H9 (cell line): ENCODE measurements at regions not wholly inside any gene's neighbourhood (a gene's known extent, or its start where the extent isn't known, plus 50 kb on each side); places are given as distances from the start of the nearest gene placed in this dataset.

Source experiments
- DNase-seq: peaks from one replicate; pipeline ENCODE4 v3.0.0-alpha.2; 2017
- H2AFZ ChIP-seq: one replicate; pipeline ENCODE4 v1.6.1; 2013; ENCODE audit warnings: mild to moderate bottlenecking, low read length, control low read depth, moderate library complexity
- H2AK5ac ChIP-seq: 2 replicates; pipeline ENCODE4 v1.6.1; 2013; ENCODE audit warnings: low read length, control low read depth, mixed read lengths; ENCODE audit not compliant: insufficient read length
- H2BK120ac ChIP-seq: one replicate; pipeline ENCODE4 v1.6.1; 2013; ENCODE audit warnings: low read depth, mild to moderate bottlenecking, low read length, control low read depth, inconsistent platforms; ENCODE audit not compliant: poor library complexity, severe bottlenecking
- H2BK12ac ChIP-seq: 2 replicates; pipeline ENCODE4 v1.6.1; 2013; ENCODE audit warnings: low read length, control low read depth, mixed read lengths, low read depth; ENCODE audit not compliant: insufficient read length
- H2BK15ac ChIP-seq: 2 replicates; pipeline ENCODE4 v1.6.1; 2013; ENCODE audit warnings: low read depth, low read length, control low read depth
- H2BK20ac ChIP-seq: one replicate; pipeline ENCODE4 v1.6.1; 2013; ENCODE audit warnings: low read depth, mild to moderate bottlenecking, low read length, control low read depth, inconsistent platforms; ENCODE audit not compliant: poor library complexity, severe bottlenecking
- H2BK5ac ChIP-seq: 2 replicates; pipeline ENCODE4 v1.6.1; 2013; ENCODE audit warnings: low read length, control low read depth, mixed read lengths; ENCODE audit not compliant: insufficient read length
- H3K14ac ChIP-seq: 2 replicates; pipeline ENCODE4 v1.6.1; 2013; ENCODE audit warnings: low read length, control low read depth; ENCODE audit not compliant: insufficient read depth
- H3K18ac ChIP-seq: 2 replicates; pipeline ENCODE4 v1.6.1; 2013; ENCODE audit warnings: low read depth, mild to moderate bottlenecking, mixed read lengths, low read length, control low read depth; ENCODE audit not compliant: insufficient read length
- H3K23ac ChIP-seq: 2 replicates; pipeline ENCODE4 v1.6.1; 2013; ENCODE audit warnings: low read length, control low read depth, mixed read lengths, low read depth; ENCODE audit not compliant: insufficient read length
- H3K23me2 ChIP-seq: 2 replicates; pipeline ENCODE4 v1.6.1; 2013; ENCODE audit warnings: low read depth, mild to moderate bottlenecking, mixed read lengths, low read length, control low read depth; ENCODE audit not compliant: insufficient read length, poor library complexity, severe bottlenecking
- H3K27ac ChIP-seq: 2 replicates; pipeline ENCODE4 v1.5.1; 2013; ENCODE audit warnings: low read length, control low read depth, mixed read lengths, low read depth; ENCODE audit not compliant: insufficient read length
- H3K27me3 ChIP-seq: 2 replicates; pipeline ENCODE4 v1.6.1; 2013; ENCODE audit warnings: low read length, control low read depth, inconsistent platforms; ENCODE audit not compliant: insufficient read depth
- H3K4ac ChIP-seq: 2 replicates; pipeline ENCODE4 v1.6.1; 2013; ENCODE audit warnings: low read depth, mild to moderate bottlenecking, control low read depth, inconsistent platforms, low read length, moderate library complexity
- H3K4me1 ChIP-seq: 2 replicates; pipeline ENCODE4 v1.6.1; 2013; ENCODE audit warnings: low read length, control low read depth, inconsistent platforms; ENCODE audit not compliant: insufficient read depth
- H3K4me2 ChIP-seq: 2 replicates; pipeline ENCODE4 v1.6.1; 2013; ENCODE audit warnings: low read length, control low read depth, mixed read lengths; ENCODE audit not compliant: insufficient read length, insufficient read depth
- H3K56ac ChIP-seq: 2 replicates; pipeline ENCODE4 v1.6.1; 2013; ENCODE audit warnings: low read depth, mild to moderate bottlenecking, mixed read lengths, low read length, control low read depth; ENCODE audit not compliant: insufficient read length
- H3K79me1 ChIP-seq: 2 replicates; pipeline ENCODE4 v1.6.1; 2013; ENCODE audit warnings: low read depth, mild to moderate bottlenecking, moderate library complexity, low read length, control low read depth, inconsistent platforms; ENCODE audit not compliant: insufficient read depth, poor library complexity, severe bottlenecking
- H3K79me2 ChIP-seq: 2 replicates; pipeline ENCODE4 v1.6.1; 2013; ENCODE audit warnings: low read length, control low read depth, inconsistent platforms; ENCODE audit not compliant: insufficient read depth
- H3K9ac ChIP-seq: 2 replicates; pipeline ENCODE4 v1.6.1; 2013; ENCODE audit warnings: low read length, control low read depth, mixed read lengths; ENCODE audit not compliant: insufficient read length; ENCODE audit errors: extremely low read depth
- H3K9me3 ChIP-seq: one replicate; pipeline ENCODE4 v1.6.1; 2013; ENCODE audit warnings: low read depth, low read length, inconsistent platforms; ENCODE audit not compliant: control insufficient read depth
- H3T11ph ChIP-seq: one replicate; pipeline ENCODE4 v1.6.1; 2013; ENCODE audit warnings: mild to moderate bottlenecking, low read length, control low read depth, inconsistent platforms
- H4K20me1 ChIP-seq: one replicate; pipeline ENCODE4 v1.6.1; 2013; ENCODE audit not compliant: control insufficient read depth, insufficient read length, insufficient read depth
- H4K5ac ChIP-seq: 2 replicates; pipeline ENCODE4 v1.6.1; 2013; ENCODE audit warnings: low read depth, mild to moderate bottlenecking, mixed read lengths, low read length, control low read depth; ENCODE audit not compliant: insufficient read length
- H4K8ac ChIP-seq: replicated peaks from 2 replicates; pipeline ENCODE4 v1.6.1; 2013; ENCODE audit warnings: low read length, control low read depth, mixed read lengths, low read depth; ENCODE audit not compliant: insufficient read length
- H4K91ac ChIP-seq: 2 replicates; pipeline ENCODE4 v1.6.1; 2013; ENCODE audit warnings: low read depth, mild to moderate bottlenecking, moderate library complexity, mixed read lengths, low read length, control low read depth; ENCODE audit not compliant: insufficient read length
- H3K27ac Mint-ChIP-seq, 3 experiments: 2 replicates in 2 of 3; 3 replicates in 1 of 3; pipeline ENCODE4 v1.8.0; 2020 to 2021; ENCODE audit warnings: mixed read lengths in 3 of 3, mild to moderate bottlenecking in 1 of 3, moderate library complexity in 1 of 3
- H3K27me3 Mint-ChIP-seq: 2 replicates; pipeline ENCODE4 v1.8.0; 2021; ENCODE audit warnings: low read depth, mild to moderate bottlenecking, moderate library complexity, mixed read lengths
- H3K36me3 Mint-ChIP-seq, 3 experiments: 2 replicates in 2 of 3; 3 replicates in 1 of 3; pipeline ENCODE4 v1.8.0; 2020 to 2021; ENCODE audit warnings: low read depth in 3 of 3, mixed read lengths in 3 of 3; ENCODE audit not compliant: insufficient read depth in 1 of 3
- H3K4me1 Mint-ChIP-seq, 2 experiments: 2 replicates each; pipeline ENCODE4 v1.8.0; 2020; ENCODE audit warnings: mixed read lengths in 2 of 2
- H3K4me3 Mint-ChIP-seq, 2 experiments: 2 replicates in 1 of 2; 3 replicates in 1 of 2; pipeline ENCODE4 v1.8.0; 2020 to 2021; ENCODE audit warnings: mild to moderate bottlenecking in 2 of 2, mixed read lengths in 2 of 2, moderate library complexity in 1 of 2
- H3K9me3 Mint-ChIP-seq, 2 experiments: 2 replicates in 1 of 2; 3 replicates in 1 of 2; pipeline ENCODE4 v1.8.0; 2020; ENCODE audit warnings: mild to moderate bottlenecking in 2 of 2, mixed read lengths in 2 of 2, moderate library complexity in 1 of 2
- CTCF ChIP-seq: fragments of 200-600 bp; sonication (generic); conservative IDR thresholded peaks from 3 replicates; pipeline ENCODE4 v1.8.0; 2021; ENCODE audit warnings: antibody characterized with exemption, mild to moderate bottlenecking
- WGBS: extraction: QIAGEN DNeasy Blood & Tissue Kit; methylation state at CpG from one replicate; pipeline ENCODE4 v1.1.7; 2013; ENCODE audit warnings: missing lambda C conversion rate, low lambda C conversion rate, mixed read lengths; ENCODE audit not compliant: insufficient read length; ENCODE audit errors: extremely low coverage; 5-methylcytosine and 5-hydroxymethylcytosine counted together

- no CpG with 5 or more reads among the region's 1 CpG for WGBS
- H2AK5ac ChIP-seq: no peak overlapping the region
- no peak overlapping the region for H3K14ac ChIP-seq
- no peak overlapping the region for H3K18ac ChIP-seq
- H3K27ac ChIP-seq: no peak overlapping the region
- no peak overlapping the region for H3T11ph ChIP-seq
- no peaks in the 10 kb centered on the region for H3K9me3 ChIP-seq
- Mint-ChIP-seq H3K9me3 (peaks cover 0 to under 1% of the 10 kb centered on the region in 2 experiments; a peak in 4 of 5 replicates), H3K36me3 (no peaks in the 10 kb centered on the region), H3K27me3 (no peaks in the 10 kb centered on the region), H3K4me1 (no peaks in the 10 kb centered on the region), H3K4me3 (no peak overlapping the region), H3K27ac (no peak overlapping the region)
- no peak overlapping the region for H4K8ac ChIP-seq
- H2BK12ac ChIP-seq: no peak overlapping the region
- DNase-seq: no peak
- no peak overlapping the region for H3K23ac ChIP-seq
- no peak overlapping the region for H2BK5ac ChIP-seq
- H4K5ac ChIP-seq: no peak overlapping the region
- H2BK20ac ChIP-seq: no peak overlapping the region
- H3K79me2 ChIP-seq: no peaks in the 10 kb centered on the region
- no peaks in the 10 kb centered on the region for H3K79me1 ChIP-seq
- H4K91ac ChIP-seq: no peak overlapping the region
- H2BK120ac ChIP-seq: no peak overlapping the region
- H3K9ac ChIP-seq: no peak overlapping the region
- no peak overlapping the region for H2BK15ac ChIP-seq
- no peaks in the 10 kb centered on the region for H3K4me1 ChIP-seq
- H3K4ac ChIP-seq: no peak overlapping the region
- no peaks in the 10 kb centered on the region for H3K27me3 ChIP-seq
- no peak for TF ChIP-seq CTCF
- H3K56ac ChIP-seq: no peak overlapping the region
- H4K20me1 ChIP-seq: no peaks in the 10 kb centered on the region
- H2AFZ ChIP-seq: no peak overlapping the region
- no peak overlapping the region for H3K4me2 ChIP-seq
- H3K23me2 ChIP-seq: no peaks in the 10 kb centered on the region
Observed at GRCh38 chr4:11565213-11565612, 136.5 kb upstream of the HS3ST1 start.
